Central memory CD8-positive, alpha-beta T cell (primary cell): ENCODE measurements at regions not wholly inside any gene's neighbourhood (a gene's known extent, or its start where the extent isn't known, plus 50 kb on each side); places are given as distances from the start of the nearest gene placed in this dataset.

Experiments
- ATAC-seq: fragments of 150-1000 bp; cut with Tn5 transposase; replicated peaks from 2 replicates; pipeline ENCODE4 v1.10.0; 2022; ENCODE audit warnings: mild to moderate bottlenecking, moderate FRiP score, moderate number of reproducible peaks; ENCODE audit not compliant: poor library complexity, severe bottlenecking; ENCODE audit errors: extremely low read depth
- DNase-seq, 2 donors: peaks; one replicate each; pipeline ENCODE4 v3.0.0; 2021; ENCODE audit warnings: low spot score in 2 of 2
- H3K27ac Mint-ChIP-seq: one replicate; pipeline ENCODE4 v1.8.0; 2022; ENCODE audit warnings: low read depth, mild to moderate bottlenecking, moderate library complexity, mixed read lengths
- H3K27me3 Mint-ChIP-seq: one replicate; pipeline ENCODE4 v1.8.0; 2022; ENCODE audit warnings: mixed read lengths
- H3K36me3 Mint-ChIP-seq: one replicate; pipeline ENCODE4 v1.8.0; 2022; ENCODE audit warnings: mild to moderate bottlenecking, moderate library complexity, mixed read lengths; ENCODE audit not compliant: insufficient read depth
- H3K4me1 Mint-ChIP-seq: one replicate; pipeline ENCODE4 v1.8.0; 2022; ENCODE audit warnings: mixed read lengths
- H3K4me3 Mint-ChIP-seq: one replicate; pipeline ENCODE4 v1.8.0; 2022; ENCODE audit warnings: mild to moderate bottlenecking, moderate library complexity, mixed read lengths
- H3K9me3 Mint-ChIP-seq: one replicate; pipeline ENCODE4 v1.8.0; 2022; ENCODE audit warnings: mixed read lengths

DNA sequence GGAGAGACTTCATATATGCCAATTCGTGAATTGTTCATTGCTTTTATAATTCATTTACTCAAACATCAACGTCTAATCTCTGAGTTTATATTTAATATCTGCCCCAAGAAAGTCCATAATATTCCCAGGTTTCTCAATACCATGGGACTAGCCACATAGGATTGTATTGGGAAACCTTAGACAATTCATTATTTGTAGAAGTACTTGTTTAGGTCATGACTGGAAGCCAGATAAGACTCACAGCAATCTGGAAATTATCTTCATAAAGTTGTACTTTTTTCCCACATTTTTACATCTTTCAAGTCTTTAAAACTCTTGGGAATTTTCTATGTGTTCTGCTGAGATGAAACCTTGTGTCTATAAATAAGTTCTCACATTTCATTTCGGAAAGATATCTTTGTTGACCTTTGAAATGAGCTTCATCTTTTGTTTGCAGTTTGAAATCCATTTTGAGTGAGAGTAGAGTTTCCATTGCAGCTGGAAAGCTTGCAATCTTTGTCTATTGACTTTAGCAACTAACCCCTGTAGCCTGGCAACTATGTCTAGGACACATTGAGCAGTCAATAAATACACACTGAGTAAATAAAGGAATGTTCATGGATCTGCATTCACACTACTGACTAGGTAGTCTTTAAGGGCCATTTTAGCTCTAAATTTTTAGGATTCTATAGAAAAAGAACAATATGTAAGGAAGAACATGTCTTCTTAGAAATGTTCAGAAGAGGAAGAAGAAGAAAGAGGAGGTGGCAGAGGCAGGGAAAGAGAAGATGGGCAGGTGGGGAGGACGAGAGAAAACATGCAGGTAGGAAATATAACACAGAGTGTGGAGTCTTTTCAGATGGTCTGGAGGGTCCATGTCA is 154.4 kb downstream of the LRIG3 start:
- Mint-ChIP-seq H3K9me3 (peaks cover 19% of the 10 kb centered on the region), H3K4me1 (no peaks in the 10 kb centered on the region)
- no peak for ATAC-seq

DNA sequence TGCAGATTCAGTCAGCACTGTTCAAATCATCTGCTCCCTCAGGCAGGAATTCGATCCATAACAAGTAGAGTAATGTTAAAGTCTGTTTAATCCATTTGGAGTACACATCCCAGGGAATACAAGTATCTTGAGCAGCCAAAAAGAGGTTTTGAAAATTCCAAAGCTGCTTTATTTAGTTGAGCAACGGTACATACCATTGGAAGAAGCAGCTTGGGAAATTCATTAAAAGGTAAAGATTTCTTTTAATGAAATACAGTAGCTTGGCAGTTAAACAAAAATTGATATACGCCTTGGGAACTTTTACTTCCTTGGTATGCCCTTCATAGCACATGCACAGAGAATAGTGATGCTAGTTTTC is 153.8 kb downstream of the LRIG3 start:
- Mint-ChIP-seq H3K4me1 (no peaks in the 10 kb centered on the region), H3K4me3 (no peak overlapping the region), H3K36me3 (no peaks in the 10 kb centered on the region), H3K9me3 (peaks cover 19% of the 10 kb centered on the region), H3K27ac (no peak overlapping the region), H3K27me3 (no peaks in the 10 kb centered on the region)
- DNase-seq: no peak
- ATAC-seq: no peak

More for the DNA sequence above, 154.4 kb downstream of the LRIG3 start:
- no peaks in the 10 kb centered on the region for H3K27me3 Mint-ChIP-seq
- no peak for DNase-seq
- no peak overlapping the region for H3K27ac Mint-ChIP-seq
- no peaks in the 10 kb centered on the region for H3K36me3 Mint-ChIP-seq
- no peak overlapping the region for H3K4me3 Mint-ChIP-seq

DNA sequence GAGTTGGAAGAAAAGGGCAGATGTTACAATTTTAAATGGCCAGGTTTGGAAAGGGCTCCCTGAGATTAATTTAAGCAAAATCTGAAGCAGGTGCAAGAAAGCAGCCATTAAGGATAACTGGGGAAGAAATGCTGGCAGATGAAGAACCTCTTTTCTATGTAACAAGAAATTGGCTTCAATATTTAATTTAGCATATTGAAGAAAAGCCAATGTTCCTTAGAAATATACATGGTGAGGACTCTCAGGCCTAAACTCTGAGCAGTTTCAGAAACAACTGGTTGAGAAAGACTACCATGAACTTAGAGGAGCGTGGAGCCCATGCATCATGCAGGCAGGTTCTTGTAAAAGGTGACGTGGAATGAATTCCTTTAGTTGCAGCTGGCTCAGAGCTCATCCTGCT is 152.8 kb downstream of the LRIG3 start:
- no peak for ATAC-seq
- no peaks in the 10 kb centered on the region for H3K27me3 Mint-ChIP-seq
- no peak for DNase-seq
- no peaks in the 10 kb centered on the region for H3K36me3 Mint-ChIP-seq
- H3K9me3 Mint-ChIP-seq: peaks cover 19% of the 10 kb centered on the region
- no peak overlapping the region for H3K27ac Mint-ChIP-seq
- no peak overlapping the region for H3K4me3 Mint-ChIP-seq
- no peaks in the 10 kb centered on the region for H3K4me1 Mint-ChIP-seq

DNA sequence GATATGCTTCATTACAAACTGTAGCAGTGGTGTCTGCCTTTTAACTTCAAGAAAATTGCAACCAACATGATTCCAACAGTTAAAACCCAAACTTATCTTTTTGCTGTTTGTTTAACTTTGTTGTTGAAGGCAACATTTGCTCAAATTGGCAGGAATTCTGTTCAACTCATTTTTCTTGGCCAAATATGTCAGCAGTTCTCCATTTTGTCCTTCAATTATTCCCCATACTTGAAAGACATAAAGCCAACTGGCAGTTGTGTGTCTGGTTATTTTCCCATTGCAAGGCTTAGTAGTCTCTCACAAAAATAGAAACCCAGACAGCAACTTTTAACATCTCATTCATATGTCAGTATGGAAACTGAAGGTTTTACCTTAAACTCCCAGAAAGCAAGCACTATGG is 146.3 kb downstream of the LRIG3 start:
- DNase-seq (no peak), ATAC-seq (no peak)
- no peaks in the 10 kb centered on the region for H3K4me1 Mint-ChIP-seq
- peaks cover 4% of the 10 kb centered on the region for H3K9me3 Mint-ChIP-seq
- H3K4me3 Mint-ChIP-seq: no peak overlapping the region
- no peaks in the 10 kb centered on the region for H3K27me3 Mint-ChIP-seq
- no peaks in the 10 kb centered on the region for H3K36me3 Mint-ChIP-seq
- no peak overlapping the region for H3K27ac Mint-ChIP-seq

DNA sequence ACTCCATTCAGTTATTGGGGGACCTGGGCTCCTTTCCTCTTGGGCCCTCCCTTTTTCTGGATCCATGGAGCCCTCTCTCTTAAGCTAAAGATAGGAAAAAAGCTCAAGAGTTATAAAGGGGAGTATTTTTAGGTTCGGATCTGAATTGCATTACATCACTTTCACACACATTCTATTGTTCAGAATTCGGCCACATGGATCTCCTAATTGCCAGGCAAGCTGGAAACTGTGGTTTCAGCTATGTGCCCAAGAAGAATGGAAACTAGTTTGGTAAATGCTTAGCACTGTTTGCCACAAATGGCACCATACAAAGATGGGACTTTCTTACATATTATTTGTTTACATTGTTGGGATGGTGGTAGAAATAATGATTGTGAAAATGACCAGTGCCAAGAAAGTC is 145.6 kb downstream of the LRIG3 start:
- Mint-ChIP-seq H3K27me3 (no peaks in the 10 kb centered on the region), H3K27ac (no peak overlapping the region), H3K36me3 (no peaks in the 10 kb centered on the region), H3K9me3 (no peaks in the 10 kb centered on the region), H3K4me1 (no peaks in the 10 kb centered on the region), H3K4me3 (no peak overlapping the region)
- DNase-seq (no peak), ATAC-seq (no peak)

DNA sequence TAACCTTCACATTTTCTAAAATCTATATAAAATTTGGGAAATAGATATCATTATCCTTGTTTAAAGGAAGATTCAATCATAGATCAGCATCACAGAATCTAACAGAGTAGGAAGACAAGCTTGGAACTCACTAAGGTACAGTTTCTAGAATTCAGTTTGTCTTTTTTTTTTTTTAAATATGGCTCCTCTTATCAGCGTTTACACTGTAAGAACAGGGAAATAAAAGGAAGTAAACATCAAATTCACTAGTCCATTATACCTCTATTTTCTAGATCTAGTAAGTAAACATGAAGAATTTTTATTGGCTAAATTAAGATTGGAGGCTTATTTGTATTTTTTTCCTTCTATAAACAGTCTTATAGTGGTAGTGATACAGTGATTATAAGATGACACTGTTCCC is 144.9 kb downstream of the LRIG3 start:
- H3K4me3 Mint-ChIP-seq: no peak overlapping the region
- no peaks in the 10 kb centered on the region for H3K4me1 Mint-ChIP-seq
- ATAC-seq (no peak), DNase-seq (no peak)
- no peaks in the 10 kb centered on the region for H3K36me3 Mint-ChIP-seq
- no peaks in the 10 kb centered on the region for H3K27me3 Mint-ChIP-seq
- no peaks in the 10 kb centered on the region for H3K9me3 Mint-ChIP-seq
- no peak overlapping the region for H3K27ac Mint-ChIP-seq

DNA sequence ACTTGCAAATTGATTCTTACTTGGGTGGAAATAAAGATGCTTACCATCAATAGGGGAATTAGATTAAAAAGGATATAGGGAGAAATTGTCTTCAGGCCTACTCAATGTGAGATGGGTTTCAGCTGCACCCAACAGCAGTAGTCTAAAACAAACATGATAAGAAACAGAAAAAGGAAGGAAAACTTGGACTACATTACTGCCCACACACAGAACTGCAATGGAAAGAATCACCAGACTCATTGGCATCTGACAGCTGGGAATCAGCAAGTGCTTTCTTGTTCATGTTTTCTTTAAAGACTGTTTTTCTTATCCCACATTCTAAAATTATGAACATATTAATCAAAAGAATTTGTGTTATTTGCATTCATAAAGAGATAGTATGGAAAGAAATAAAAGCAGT is 144.2 kb downstream of the LRIG3 start:
- ATAC-seq: no peak
- H3K27me3 Mint-ChIP-seq: no peaks in the 10 kb centered on the region
- no peak overlapping the region for H3K4me3 Mint-ChIP-seq
- H3K9me3 Mint-ChIP-seq: no peaks in the 10 kb centered on the region
- no peaks in the 10 kb centered on the region for H3K36me3 Mint-ChIP-seq
- H3K4me1 Mint-ChIP-seq: no peaks in the 10 kb centered on the region
- DNase-seq: no peak
- no peak overlapping the region for H3K27ac Mint-ChIP-seq

DNA sequence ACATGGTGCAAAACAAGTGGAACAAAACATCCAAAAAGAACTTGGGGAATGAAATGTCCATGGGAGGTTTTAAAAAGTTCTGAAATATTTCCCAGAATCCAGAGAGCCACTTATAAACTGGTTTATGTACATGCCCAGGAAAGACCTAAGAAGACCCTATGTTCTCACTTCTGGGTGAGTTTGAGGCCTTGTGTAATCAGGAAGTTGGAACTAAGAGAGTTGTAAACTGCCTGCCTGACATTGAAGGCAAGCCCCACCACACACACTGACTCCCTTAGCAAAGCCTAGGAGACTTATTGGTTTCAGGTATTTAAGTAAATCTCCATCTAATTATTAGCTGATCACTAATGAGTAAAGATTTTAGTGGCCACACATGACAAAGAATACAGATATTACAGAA is 142.5 kb downstream of the LRIG3 start:
- H3K9me3 Mint-ChIP-seq: peaks cover 1% of the 10 kb centered on the region
- H3K4me3 Mint-ChIP-seq: no peak overlapping the region
- no peak overlapping the region for H3K27ac Mint-ChIP-seq
- no peak for DNase-seq
- no peaks in the 10 kb centered on the region for H3K27me3 Mint-ChIP-seq
- no peaks in the 10 kb centered on the region for H3K4me1 Mint-ChIP-seq
- H3K36me3 Mint-ChIP-seq: no peaks in the 10 kb centered on the region
- ATAC-seq: no peak

DNA sequence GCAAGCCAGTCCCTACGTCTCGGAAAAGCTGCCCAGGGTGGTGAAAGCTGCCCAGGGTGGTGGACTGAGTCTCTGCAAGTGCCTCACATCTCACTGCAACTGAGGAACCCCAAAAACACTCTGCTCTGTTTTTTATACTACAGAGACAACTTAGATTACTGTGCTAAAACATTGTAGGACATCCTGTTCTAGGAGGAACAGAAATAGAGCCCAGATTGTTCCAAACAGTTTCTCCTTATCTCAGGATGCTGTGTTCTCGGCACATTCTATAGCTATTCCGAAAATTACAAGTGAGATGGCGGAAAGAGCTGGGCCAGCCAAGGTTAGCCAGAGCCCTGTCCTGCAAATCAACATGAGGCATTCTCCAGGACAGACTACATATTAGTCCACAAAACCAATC is 138.7 kb downstream of the LRIG3 start:
- Mint-ChIP-seq H3K36me3 (no peaks in the 10 kb centered on the region), H3K27ac (no peak overlapping the region), H3K4me3 (no peak overlapping the region), H3K27me3 (no peaks in the 10 kb centered on the region), H3K9me3 (peaks cover 22% of the 10 kb centered on the region), H3K4me1 (no peaks in the 10 kb centered on the region)
- ATAC-seq (no peak), DNase-seq (no peak)

DNA sequence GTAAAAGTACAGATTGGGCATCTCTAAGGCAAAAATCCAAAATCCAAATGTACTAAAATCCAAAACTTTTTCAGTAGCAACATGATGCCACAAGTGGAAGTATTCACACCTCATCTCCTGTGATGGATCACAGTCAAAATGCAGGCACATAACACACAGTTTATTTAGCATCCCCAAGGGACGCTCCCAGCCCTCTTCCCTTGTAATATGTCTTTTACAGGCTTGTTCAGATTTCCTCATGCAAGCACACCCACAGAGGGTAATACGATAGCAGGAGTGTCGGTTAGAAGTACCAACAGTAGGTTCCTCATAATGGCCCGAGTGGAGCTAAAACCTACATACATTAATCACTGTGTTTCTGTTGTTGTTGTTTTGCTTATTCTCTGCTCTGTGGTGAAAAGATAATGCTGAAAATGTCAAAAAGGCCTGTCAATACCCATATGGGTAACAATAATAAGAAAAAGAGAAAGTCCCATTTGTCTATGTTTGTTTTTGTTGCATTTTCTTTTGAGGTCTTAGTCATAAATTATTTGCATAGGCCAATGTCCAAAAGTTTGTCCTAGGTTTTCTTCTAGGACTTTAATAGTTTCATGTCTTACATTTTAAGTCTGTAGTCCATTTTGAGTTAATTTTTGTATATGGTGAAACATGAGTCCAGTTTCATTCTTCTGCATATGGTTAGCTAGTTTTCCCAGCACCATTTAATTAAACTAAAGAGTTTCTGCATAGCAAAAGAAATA is 133.1 kb downstream of the LRIG3 start:
- no peak overlapping the region for H3K27ac Mint-ChIP-seq
- no peaks in the 10 kb centered on the region for H3K27me3 Mint-ChIP-seq
- no peaks in the 10 kb centered on the region for H3K36me3 Mint-ChIP-seq
- H3K4me3 Mint-ChIP-seq: no peak overlapping the region
- H3K9me3 Mint-ChIP-seq: peaks cover 34% of the 10 kb centered on the region
- no peak for DNase-seq
- H3K4me1 Mint-ChIP-seq: no peaks in the 10 kb centered on the region
- ATAC-seq: no peak

DNA sequence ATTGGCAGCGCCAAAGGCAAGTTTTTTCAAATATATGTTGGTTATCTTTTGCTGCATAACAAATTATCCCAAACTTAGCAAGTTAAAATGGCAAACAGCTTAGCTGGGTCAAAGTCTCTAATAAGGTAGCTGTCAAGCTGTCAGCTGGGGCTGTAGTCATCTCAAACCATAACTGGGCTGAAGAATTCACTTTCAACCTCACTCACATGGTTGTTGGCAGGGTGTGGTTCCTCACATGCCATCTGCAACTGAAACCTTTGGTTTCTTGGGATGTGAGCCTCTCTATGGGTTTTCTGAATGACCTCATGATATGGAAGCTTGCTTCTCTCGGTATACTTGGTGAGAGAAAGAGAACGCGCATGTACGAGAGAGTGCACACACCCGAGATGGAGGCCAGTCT is 125.4 kb downstream of the LRIG3 start:
- H3K9me3 Mint-ChIP-seq: peaks cover 24% of the 10 kb centered on the region
- H3K27ac Mint-ChIP-seq: no peak overlapping the region
- H3K36me3 Mint-ChIP-seq: peaks cover 5% of the 10 kb centered on the region
- H3K4me3 Mint-ChIP-seq: no peak overlapping the region
- no peaks in the 10 kb centered on the region for H3K27me3 Mint-ChIP-seq
- DNase-seq (no peak), ATAC-seq (no peak)
- H3K4me1 Mint-ChIP-seq: no peaks in the 10 kb centered on the region

DNA sequence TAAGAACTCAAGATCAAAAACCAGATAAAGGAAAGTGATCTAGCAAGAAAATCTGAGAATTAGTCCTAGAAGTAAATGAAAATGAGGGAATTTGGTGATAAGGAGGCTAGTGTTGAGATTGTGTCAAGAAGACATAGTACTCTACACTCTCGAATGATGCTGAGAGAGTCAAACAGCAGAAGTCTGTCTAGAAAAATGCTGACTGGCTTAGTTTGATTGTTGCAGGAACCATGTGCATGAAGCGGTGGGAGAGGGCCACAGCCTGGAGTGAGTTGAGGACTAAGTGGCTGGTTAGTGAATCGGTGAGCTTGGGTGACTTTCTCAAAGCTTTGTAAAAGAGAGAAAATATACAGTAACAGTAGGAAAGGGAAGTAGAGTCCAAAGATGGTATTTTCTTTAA is 124.5 kb downstream of the LRIG3 start:
- ATAC-seq: no peak
- Mint-ChIP-seq H3K27me3 (no peaks in the 10 kb centered on the region), H3K4me3 (no peak overlapping the region), H3K36me3 (peaks cover 5% of the 10 kb centered on the region), H3K4me1 (no peaks in the 10 kb centered on the region), H3K9me3 (peaks cover 24% of the 10 kb centered on the region), H3K27ac (no peak overlapping the region)
- DNase-seq: no peak

DNA sequence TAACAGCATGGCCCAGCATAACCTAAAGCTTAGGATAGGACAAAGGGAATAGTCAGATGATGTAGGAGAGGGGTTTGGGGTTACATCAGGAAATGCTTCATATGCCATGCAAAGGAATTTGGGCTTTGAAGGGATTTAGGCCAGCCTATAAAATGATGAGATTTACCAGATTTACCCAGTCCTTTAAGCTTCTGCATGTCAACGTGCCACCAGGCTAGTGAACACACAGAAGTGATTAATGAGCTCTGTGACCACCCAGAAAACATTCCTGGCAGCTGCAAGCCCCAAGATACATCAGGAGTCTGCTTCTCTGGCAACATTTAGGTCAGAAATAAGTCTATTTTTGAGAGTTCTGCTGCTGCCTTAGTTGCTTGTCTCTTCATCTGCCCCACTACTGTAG is 118.3 kb downstream of the LRIG3 start:
- no peak for DNase-seq
- peaks cover 8% of the 10 kb centered on the region for H3K9me3 Mint-ChIP-seq
- H3K36me3 Mint-ChIP-seq: no peaks in the 10 kb centered on the region
- no peak for ATAC-seq
- no peaks in the 10 kb centered on the region for H3K4me1 Mint-ChIP-seq
- no peak overlapping the region for H3K4me3 Mint-ChIP-seq
- H3K27me3 Mint-ChIP-seq: no peaks in the 10 kb centered on the region
- no peak overlapping the region for H3K27ac Mint-ChIP-seq
